Naive thymus-derived CD4-positive, alpha-beta T cell (primary cell): ENCODE measurements at regions not wholly inside any gene's neighbourhood (a gene's known extent, or its start where the extent isn't known, plus 50 kb on each side); places are given as distances from the start of the nearest gene placed in this dataset.

ENCODE experiments used
- ATAC-seq: fragments of 150-1000 bp; cut with Tn5 transposase; 2 replicates; pipeline ENCODE4 v1.10.0; 2021; ENCODE audit warnings: mild to moderate bottlenecking, moderate library complexity
- CTCF ChIA-PET: fragments of 350-600 bp; sonication (Branson Sonifier 250); formaldehyde crosslinking; loops from one replicate; lab custom pipeline; 2021; ENCODE audit warnings: antibody characterized with exemption; lab: Charles Lee
- POLR2A ChIA-PET: fragments of 350-600 bp; sonication (Branson Sonifier 250); formaldehyde crosslinking; loops from one replicate; lab custom pipeline; 2021; ENCODE audit warnings: antibody characterized with exemption, inconsistent platforms; lab: Charles Lee
- DNase-seq, 9 donors: peaks; one replicate each; pipeline versions ENCODE4 v3.0.0 to v3.0.0-alpha.2; 2020 to 2022; ENCODE audit warnings: mixed read lengths in 1 of 9
- H3K27ac ChIP-seq: one replicate; pipeline ENCODE4 v1.7.0; 2013; ENCODE audit warnings: mild to moderate bottlenecking, low read depth, low read length, moderate library complexity
- H3K27me3 ChIP-seq, 2 donors: one replicate each; pipeline ENCODE4 v1.7.0; 2013; ENCODE audit warnings: low read length in 2 of 2, mild to moderate bottlenecking in 2 of 2, moderate library complexity in 2 of 2; ENCODE audit not compliant: control insufficient read depth in 2 of 2, insufficient read depth in 2 of 2
- H3K36me3 ChIP-seq, 3 experiments: 1 replicate in 2 of 3; 2 replicates in 1 of 3; pipeline ENCODE4 v1.7.0; 2013; ENCODE audit warnings: low read length in 3 of 3, mild to moderate bottlenecking in 3 of 3, moderate library complexity in 1 of 3; ENCODE audit not compliant: insufficient read depth in 3 of 3, control insufficient read depth in 2 of 3
- H3K4me1 ChIP-seq, 2 donors: one replicate each; pipeline ENCODE4 v1.7.0; 2013; ENCODE audit warnings: low read length in 2 of 2, mild to moderate bottlenecking in 2 of 2, moderate library complexity in 1 of 2; ENCODE audit not compliant: control insufficient read depth in 2 of 2, insufficient read depth in 2 of 2
- H3K4me3 ChIP-seq: 2 replicates; pipeline ENCODE4 v1.7.0; 2013; ENCODE audit warnings: mild to moderate bottlenecking, low read length
- H3K9me3 ChIP-seq, 3 experiments: 1 replicate in 2 of 3; 2 replicates in 1 of 3; pipeline ENCODE4 v1.7.0; 2013; ENCODE audit warnings: low read length in 3 of 3; ENCODE audit not compliant: control insufficient read depth in 2 of 3
- H3K27ac Mint-ChIP-seq, 9 donors: one replicate each; pipeline ENCODE4 v1.8.0; 2020 to 2022; ENCODE audit warnings: mixed read lengths in 9 of 9, mild to moderate bottlenecking in 8 of 9, moderate library complexity in 5 of 9, inconsistent platforms in 2 of 9
- H3K27me3 Mint-ChIP-seq, 5 donors: one replicate each; pipeline ENCODE4 v1.8.0; 2021 to 2022; ENCODE audit warnings: mixed read lengths in 5 of 5, mild to moderate bottlenecking in 1 of 5
- H3K36me3 Mint-ChIP-seq, 5 donors: one replicate each; pipeline ENCODE4 v1.8.0; 2020 to 2022; ENCODE audit warnings: mixed read lengths in 5 of 5, mild to moderate bottlenecking in 3 of 5, inconsistent platforms in 1 of 5
- H3K4me1 Mint-ChIP-seq, 7 donors: one replicate each; pipeline ENCODE4 v1.8.0; 2020 to 2022; ENCODE audit warnings: mixed read lengths in 7 of 7, mild to moderate bottlenecking in 3 of 7, inconsistent platforms in 1 of 7
- H3K4me3 Mint-ChIP-seq, 10 donors: one replicate each; pipeline ENCODE4 v1.8.0; 2020 to 2022; ENCODE audit warnings: mild to moderate bottlenecking in 10 of 10, mixed read lengths in 10 of 10, moderate library complexity in 6 of 10, inconsistent platforms in 2 of 10
- H3K9me3 Mint-ChIP-seq, 11 donors: one replicate each; pipeline ENCODE4 v1.8.0; 2020 to 2022; ENCODE audit warnings: mixed read lengths in 11 of 11, mild to moderate bottlenecking in 4 of 11, inconsistent platforms in 1 of 11, moderate library complexity in 1 of 11
- intact Hi-C, 2 donors: fragments of 100-400 bp; cut with micrococcal nuclease; formaldehyde crosslinking; loops; one replicate each; pipeline ENCODE4 v1.15.1; 2023

GRCh38 chr1:239436286-239436685 is 49.9 kb downstream of the CHRM3 start:
- peaks cover 0 to 1% (median 0%) of the 10 kb centered on the region in 11 donors for H3K9me3 Mint-ChIP-seq
- Histone ChIP-seq H3K4me1 (no peaks in the 10 kb centered on the region), H3K27me3 (no peaks in the 10 kb centered on the region), H3K27ac (no peak overlapping the region), H3K36me3 (no peaks in the 10 kb centered on the region), H3K9me3 (no peaks in the 10 kb centered on the region), H3K4me3 (no peak overlapping the region)
- peaks cover 0 to 8% (median 5%) of the 10 kb centered on the region in 5 donors for H3K27me3 Mint-ChIP-seq
- ChIA-PET POLR2A (no interaction called here), CTCF (no interaction called here)
- intact Hi-C loops = no loop called here
- DNase-seq (no peak), ATAC-seq (no peak)
- no peaks in the 10 kb centered on the region for H3K36me3 Mint-ChIP-seq
- no peak overlapping the region for H3K27ac Mint-ChIP-seq
- no peak overlapping the region for H3K4me3 Mint-ChIP-seq
- H3K4me1 Mint-ChIP-seq = peaks cover 0 to 2% (median 0%) of the 10 kb centered on the region in 7 donors

GRCh38 chr1:239437822-239438221 is 51.5 kb downstream of the CHRM3 start:
- H3K36me3 ChIP-seq = no peaks in the 10 kb centered on the region
- CTCF ChIA-PET = no interaction called here
- no peak overlapping the region for H3K27ac Mint-ChIP-seq
- no peak overlapping the region for H3K4me3 Mint-ChIP-seq
- peaks cover 0 to 3% (median 0%) of the 10 kb centered on the region in 11 donors for H3K9me3 Mint-ChIP-seq
- no peaks in the 10 kb centered on the region for H3K9me3 ChIP-seq
- ATAC-seq (no peak), DNase-seq (no peak)
- intact Hi-C loops = no loop called here
- POLR2A ChIA-PET = no interaction called here
- H3K4me1 ChIP-seq = no peaks in the 10 kb centered on the region
- H3K27ac ChIP-seq = no peak overlapping the region
- H3K36me3 Mint-ChIP-seq = no peaks in the 10 kb centered on the region
- H3K4me3 ChIP-seq = no peak overlapping the region
- no peaks in the 10 kb centered on the region for H3K27me3 ChIP-seq
- H3K4me1 Mint-ChIP-seq = peaks cover 0 to 2% (median 0%) of the 10 kb centered on the region in 7 donors
- peaks cover 0 to 8% (median 5%) of the 10 kb centered on the region in 5 donors for H3K27me3 Mint-ChIP-seq

GRCh38 chr1:239438891-239439290 is 52.5 kb downstream of the CHRM3 start:
- H3K27me3 Mint-ChIP-seq = peaks cover 0 to 8% (median 5%) of the 10 kb centered on the region in 5 donors
- H3K27ac ChIP-seq = no peak overlapping the region
- intact Hi-C loops = no loop called here
- H3K4me1 Mint-ChIP-seq = peaks cover 0 to 2% (median 0%) of the 10 kb centered on the region in 7 donors
- no peaks in the 10 kb centered on the region for H3K27me3 ChIP-seq
- peaks cover 0 to 3% (median 0%) of the 10 kb centered on the region in 11 donors for H3K9me3 Mint-ChIP-seq
- no peaks in the 10 kb centered on the region for H3K4me1 ChIP-seq
- H3K27ac Mint-ChIP-seq = no peak overlapping the region
- no peaks in the 10 kb centered on the region for H3K36me3 ChIP-seq
- ChIA-PET POLR2A (no interaction called here), CTCF (no interaction called here)
- no peak for DNase-seq
- no peaks in the 10 kb centered on the region for H3K9me3 ChIP-seq
- no peaks in the 10 kb centered on the region for H3K36me3 Mint-ChIP-seq
- ATAC-seq = no peak
- H3K4me3 ChIP-seq = no peak overlapping the region
- no peak overlapping the region for H3K4me3 Mint-ChIP-seq

- CTCF ChIA-PET = no interaction called here
- no peak overlapping the region for H3K4me3 Mint-ChIP-seq
- DNase-seq (no peak), ATAC-seq (no peak)
- H3K27ac Mint-ChIP-seq = no peak overlapping the region
- H3K27me3 ChIP-seq = no peaks in the 10 kb centered on the region
- no peak overlapping the region for H3K4me3 ChIP-seq
- POLR2A ChIA-PET = no interaction called here
- H3K4me1 ChIP-seq = no peaks in the 10 kb centered on the region
- H3K27me3 Mint-ChIP-seq = peaks cover 0 to 8% (median 0%) of the 10 kb centered on the region in 5 donors
- H3K4me1 Mint-ChIP-seq = peaks cover 0 to 2% (median 0%) of the 10 kb centered on the region in 7 donors
- H3K27ac ChIP-seq = no peak overlapping the region
- no peaks in the 10 kb centered on the region for H3K9me3 ChIP-seq
- H3K9me3 Mint-ChIP-seq = peaks cover 0 to 3% (median 0%) of the 10 kb centered on the region in 11 donors
- no peaks in the 10 kb centered on the region for H3K36me3 ChIP-seq
- intact Hi-C loops = no loop called here
- no peaks in the 10 kb centered on the region for H3K36me3 Mint-ChIP-seq
Measured at GRCh38 chr1:239443361-239443760, 57.0 kb downstream of the CHRM3 start.

- no peaks in the 10 kb centered on the region for H3K9me3 ChIP-seq
- no peaks in the 10 kb centered on the region for H3K36me3 Mint-ChIP-seq
- H3K27me3 ChIP-seq = no peaks in the 10 kb centered on the region
- ChIA-PET CTCF (no interaction called here), POLR2A (no interaction called here)
- no peaks in the 10 kb centered on the region for H3K27me3 Mint-ChIP-seq
- H3K4me3 ChIP-seq = no peak overlapping the region
- no peak overlapping the region for H3K4me3 Mint-ChIP-seq
- H3K36me3 ChIP-seq = no peaks in the 10 kb centered on the region
- no peak for DNase-seq
- no peak for ATAC-seq
- no peaks in the 10 kb centered on the region for H3K4me1 ChIP-seq
- H3K27ac Mint-ChIP-seq = no peak overlapping the region
- H3K4me1 Mint-ChIP-seq = no peaks in the 10 kb centered on the region
- no peaks in the 10 kb centered on the region for H3K9me3 Mint-ChIP-seq
- no peak overlapping the region for H3K27ac ChIP-seq
- intact Hi-C loops = no loop called here
Measured at GRCh38 chr1:239446611-239447010, 60.2 kb downstream of the CHRM3 start.

GRCh38 chr1:239448911-239449310 is 62.5 kb downstream of the CHRM3 start:
- POLR2A ChIA-PET = no interaction called here

GRCh38 chr1:239455743-239456142 is 69.4 kb downstream of the CHRM3 start:
- Histone ChIP-seq H3K27me3 (no peaks in the 10 kb centered on the region), H3K9me3 (peaks cover 0 to 9% (median 0%) of the 10 kb centered on the region in 3 experiments), H3K4me1 (no peaks in the 10 kb centered on the region), H3K36me3 (no peaks in the 10 kb centered on the region), H3K4me3 (no peak overlapping the region), H3K27ac (no peak overlapping the region)
- peaks cover 6 to 15% (median 11%) of the 10 kb centered on the region in 7 donors for H3K4me1 Mint-ChIP-seq
- intact Hi-C loops = no loop called here
- ATAC-seq (no peak), DNase-seq (no peak)
- no peak overlapping the region for H3K27ac Mint-ChIP-seq
- H3K9me3 Mint-ChIP-seq = peaks cover 0 to 16% (median 4%) of the 10 kb centered on the region in 11 donors
- ChIA-PET CTCF (no interaction called here), POLR2A (no interaction called here)
- H3K4me3 Mint-ChIP-seq = no peak overlapping the region
- H3K36me3 Mint-ChIP-seq = peaks cover 0 to 4% (median 0%) of the 10 kb centered on the region in 5 donors
- no peaks in the 10 kb centered on the region for H3K27me3 Mint-ChIP-seq

More at GRCh38 chr1:239448911-239449310, 62.5 kb downstream of the CHRM3 start:
- DNase-seq (no peak), ATAC-seq (no peak)
- Mint-ChIP-seq H3K9me3 (peaks cover 0 to 2% (median 0%) of the 10 kb centered on the region in 11 donors), H3K4me3 (no peak overlapping the region), H3K27me3 (no peaks in the 10 kb centered on the region), H3K27ac (no peak overlapping the region), H3K36me3 (no peaks in the 10 kb centered on the region), H3K4me1 (peaks cover 0 to 2% (median 0%) of the 10 kb centered on the region in 7 donors)
- Histone ChIP-seq H3K27me3 (no peaks in the 10 kb centered on the region), H3K27ac (no peak overlapping the region), H3K9me3 (no peaks in the 10 kb centered on the region), H3K36me3 (no peaks in the 10 kb centered on the region), H3K4me3 (no peak overlapping the region), H3K4me1 (no peaks in the 10 kb centered on the region)
- CTCF ChIA-PET = interaction anchor here (0.6 kb wide), 1 partner anchor 75 kb away, joined by 5 read pairs; no protein-coding TSS in a partner anchor
- intact Hi-C loops = no loop called here
